Fibroblast of lung (primary cell): ENCODE measurements at regions not wholly inside any gene's neighbourhood (a gene's known extent, or its start where the extent isn't known, plus 50 kb on each side); places are given as distances from the start of the nearest gene placed in this dataset.

ENCODE experiments used
- EZH2 ChIP-seq: IDR thresholded peaks from 2 replicates; pipeline ENCODE4 v1.5.1; 2012; ENCODE audit warnings: low read length, control low read depth, mild to moderate bottlenecking; ENCODE audit errors: missing control alignments
- TF ChIP-seq, protein P1 (sequence below), 2 donors: IDR thresholded peaks in 1 of 2; conservative IDR thresholded peaks in 1 of 2; 1 replicate in 1 of 2; 2 replicates in 1 of 2; pipeline ENCODE4 v1.5.1; 2011 to 2012; ENCODE audit warnings: low read length in 2 of 2, control low read depth in 1 of 2, inconsistent platforms in 1 of 2, low read depth in 1 of 2, mild to moderate bottlenecking in 1 of 2

DNA sequence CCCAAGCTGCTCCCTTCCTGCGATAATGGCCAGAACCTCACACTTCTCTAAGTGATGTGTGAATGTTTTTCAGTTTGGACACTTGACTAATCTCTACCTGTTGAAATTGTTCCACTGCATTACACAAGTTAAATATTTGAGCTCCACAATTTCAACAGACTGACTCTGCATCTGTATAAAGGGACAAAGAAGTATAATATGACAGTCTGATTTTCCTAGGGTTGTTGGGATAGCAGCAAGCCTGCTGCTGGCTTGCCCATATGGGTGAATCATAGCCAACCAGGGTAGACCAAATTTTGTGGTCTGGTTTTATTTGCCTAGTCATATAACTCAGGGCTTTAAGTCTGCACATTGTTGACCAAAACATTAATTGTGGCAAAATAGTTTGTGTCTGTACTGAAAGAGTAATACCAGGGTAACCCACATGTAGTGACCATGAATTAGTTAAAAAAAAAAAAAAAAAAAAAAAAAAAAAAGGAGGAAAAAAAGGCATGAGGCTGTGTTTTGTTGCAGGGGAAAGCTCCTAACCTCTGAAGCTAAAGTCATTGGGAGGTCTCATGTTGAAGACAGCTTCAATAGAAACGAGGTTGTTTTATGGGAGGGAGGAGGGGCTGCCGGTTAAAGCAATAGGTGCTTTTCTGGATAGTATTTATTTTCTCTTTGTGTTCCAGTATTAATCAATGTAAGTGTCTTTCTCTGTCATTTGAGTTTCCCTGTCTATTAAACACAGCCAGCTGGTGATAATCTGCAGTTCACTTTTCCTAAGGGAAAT is 534.2 kb downstream of the RAB28 start:
- TF ChIP-seq, protein P1, sequence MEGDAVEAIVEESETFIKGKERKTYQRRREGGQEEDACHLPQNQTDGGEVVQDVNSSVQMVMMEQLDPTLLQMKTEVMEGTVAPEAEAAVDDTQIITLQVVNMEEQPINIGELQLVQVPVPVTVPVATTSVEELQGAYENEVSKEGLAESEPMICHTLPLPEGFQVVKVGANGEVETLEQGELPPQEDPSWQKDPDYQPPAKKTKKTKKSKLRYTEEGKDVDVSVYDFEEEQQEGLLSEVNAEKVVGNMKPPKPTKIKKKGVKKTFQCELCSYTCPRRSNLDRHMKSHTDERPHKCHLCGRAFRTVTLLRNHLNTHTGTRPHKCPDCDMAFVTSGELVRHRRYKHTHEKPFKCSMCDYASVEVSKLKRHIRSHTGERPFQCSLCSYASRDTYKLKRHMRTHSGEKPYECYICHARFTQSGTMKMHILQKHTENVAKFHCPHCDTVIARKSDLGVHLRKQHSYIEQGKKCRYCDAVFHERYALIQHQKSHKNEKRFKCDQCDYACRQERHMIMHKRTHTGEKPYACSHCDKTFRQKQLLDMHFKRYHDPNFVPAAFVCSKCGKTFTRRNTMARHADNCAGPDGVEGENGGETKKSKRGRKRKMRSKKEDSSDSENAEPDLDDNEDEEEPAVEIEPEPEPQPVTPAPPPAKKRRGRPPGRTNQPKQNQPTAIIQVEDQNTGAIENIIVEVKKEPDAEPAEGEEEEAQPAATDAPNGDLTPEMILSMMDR (conservative IDR thresholded peaks at IDR 0.05 in 1 of 2, IDR thresholded peaks at IDR 0.05 in 1 of 2; ENCODE audit: low read depth in 1 of 2, low read length in 2 of 2), result no peak
- TF ChIP-seq EZH2, result no peak
